Lower lobe of right lung (tissue), 2 donors: ENCODE measurements at regions not wholly inside any gene's neighbourhood (a gene's known extent, or its start where the extent isn't known, plus 50 kb on each side); places are given as distances from the start of the nearest gene placed in this dataset.

Experiments used
- ATAC-seq, 2 donors: fragments of 200-7000 bp; cut with Tn5 transposase; one replicate each; pipeline ENCODE4 v1.9.1; 2020 to 2022; ENCODE audit warnings: mild to moderate bottlenecking in 2 of 2, moderate library complexity in 2 of 2
- DNase-seq: peaks from one replicate; pipeline ENCODE4 v3.0.0-alpha.2; 2020
- H3K27ac ChIP-seq: fragments of 200-600 bp; one replicate; pipeline ENCODE4 v1.8.0; 2022
- H3K27me3 ChIP-seq: fragments of 200-600 bp; one replicate; pipeline ENCODE4 v1.8.0; 2022; ENCODE audit warnings: low read depth
- H3K36me3 ChIP-seq: fragments of 200-600 bp; one replicate; pipeline ENCODE4 v1.8.0; 2022; ENCODE audit warnings: mild to moderate bottlenecking
- H3K4me1 ChIP-seq: fragments of 200-600 bp; one replicate; pipeline ENCODE4 v1.8.0; 2022
- H3K4me3 ChIP-seq: fragments of 200-600 bp; one replicate; pipeline ENCODE4 v1.8.0; 2022; ENCODE audit warnings: mild to moderate bottlenecking
- H3K9me3 ChIP-seq: fragments of 200-600 bp; one replicate; pipeline ENCODE4 v1.8.0; 2022
- intact Hi-C: fragments of 100-400 bp; cut with DNase I; formaldehyde crosslinking; loops from one replicate; pipeline ENCODE4 v1.11.0; 2022
- TF ChIP-seq, protein P1 (sequence below): fragments of 200-600 bp; IDR thresholded peaks from one replicate; pipeline ENCODE4 v1.8.0; 2022; ENCODE audit warnings: antibody characterized with exemption, mild to moderate bottlenecking
- donor health status: DM: no; HTN: yes; CAD: no; lungs with severe emphysema.

DNA sequence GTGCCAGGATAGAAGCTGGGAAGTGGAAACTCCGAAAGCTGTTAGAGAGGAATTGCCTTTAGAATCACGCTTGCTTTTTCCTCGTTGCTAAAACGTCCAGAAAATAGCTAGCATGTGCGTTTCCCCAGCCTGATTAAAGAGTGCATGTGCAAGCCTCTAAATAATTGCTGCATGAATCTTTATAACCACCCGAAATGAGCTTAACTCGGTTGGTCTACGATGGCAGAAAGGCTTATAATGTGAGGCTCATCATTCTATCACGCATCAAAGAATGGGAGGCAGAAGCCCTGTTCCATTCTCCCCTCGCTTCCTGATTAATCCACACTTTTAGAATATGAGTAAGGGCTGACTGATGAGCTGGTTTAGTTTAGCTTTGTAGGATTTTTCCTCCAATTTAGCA, 394.6 kb upstream of the WWC1 start:
- no peaks in the 10 kb centered on the region for H3K4me1 ChIP-seq
- DNase-seq (no peak), ATAC-seq (no peak)

DNA sequence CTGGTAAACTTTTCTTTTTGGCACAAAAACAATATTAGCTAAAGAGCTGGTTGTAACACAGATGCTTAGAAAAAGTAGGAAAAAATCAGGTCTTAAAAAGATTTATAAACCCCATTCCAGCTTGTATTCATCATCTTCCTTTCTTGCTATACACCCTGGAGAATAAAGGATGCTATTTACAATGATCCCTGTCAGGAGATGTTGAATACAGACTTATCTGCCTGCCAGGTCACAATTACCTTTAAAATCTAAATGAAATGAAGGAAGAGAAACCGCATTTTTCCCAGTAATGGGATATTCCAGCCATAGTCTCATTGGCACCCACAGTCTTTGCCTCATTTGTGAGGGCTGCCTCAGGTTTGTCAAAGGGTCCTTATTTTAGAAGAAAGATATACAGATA, 394.1 kb upstream of the WWC1 start:
- ATAC-seq = no peak
- no peaks in the 10 kb centered on the region for H3K4me1 ChIP-seq

More for the DNA sequence above, 394.6 kb upstream of the WWC1 start:
- Histone ChIP-seq H3K4me3 (no peak overlapping the region), H3K9me3 (no peaks in the 10 kb centered on the region), H3K36me3 (no peaks in the 10 kb centered on the region), H3K27ac (no peak overlapping the region), H3K27me3 (no peaks in the 10 kb centered on the region)
- intact Hi-C loops = no loop called here
- TF ChIP-seq, protein P1, sequence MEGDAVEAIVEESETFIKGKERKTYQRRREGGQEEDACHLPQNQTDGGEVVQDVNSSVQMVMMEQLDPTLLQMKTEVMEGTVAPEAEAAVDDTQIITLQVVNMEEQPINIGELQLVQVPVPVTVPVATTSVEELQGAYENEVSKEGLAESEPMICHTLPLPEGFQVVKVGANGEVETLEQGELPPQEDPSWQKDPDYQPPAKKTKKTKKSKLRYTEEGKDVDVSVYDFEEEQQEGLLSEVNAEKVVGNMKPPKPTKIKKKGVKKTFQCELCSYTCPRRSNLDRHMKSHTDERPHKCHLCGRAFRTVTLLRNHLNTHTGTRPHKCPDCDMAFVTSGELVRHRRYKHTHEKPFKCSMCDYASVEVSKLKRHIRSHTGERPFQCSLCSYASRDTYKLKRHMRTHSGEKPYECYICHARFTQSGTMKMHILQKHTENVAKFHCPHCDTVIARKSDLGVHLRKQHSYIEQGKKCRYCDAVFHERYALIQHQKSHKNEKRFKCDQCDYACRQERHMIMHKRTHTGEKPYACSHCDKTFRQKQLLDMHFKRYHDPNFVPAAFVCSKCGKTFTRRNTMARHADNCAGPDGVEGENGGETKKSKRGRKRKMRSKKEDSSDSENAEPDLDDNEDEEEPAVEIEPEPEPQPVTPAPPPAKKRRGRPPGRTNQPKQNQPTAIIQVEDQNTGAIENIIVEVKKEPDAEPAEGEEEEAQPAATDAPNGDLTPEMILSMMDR = no peak

DNA sequence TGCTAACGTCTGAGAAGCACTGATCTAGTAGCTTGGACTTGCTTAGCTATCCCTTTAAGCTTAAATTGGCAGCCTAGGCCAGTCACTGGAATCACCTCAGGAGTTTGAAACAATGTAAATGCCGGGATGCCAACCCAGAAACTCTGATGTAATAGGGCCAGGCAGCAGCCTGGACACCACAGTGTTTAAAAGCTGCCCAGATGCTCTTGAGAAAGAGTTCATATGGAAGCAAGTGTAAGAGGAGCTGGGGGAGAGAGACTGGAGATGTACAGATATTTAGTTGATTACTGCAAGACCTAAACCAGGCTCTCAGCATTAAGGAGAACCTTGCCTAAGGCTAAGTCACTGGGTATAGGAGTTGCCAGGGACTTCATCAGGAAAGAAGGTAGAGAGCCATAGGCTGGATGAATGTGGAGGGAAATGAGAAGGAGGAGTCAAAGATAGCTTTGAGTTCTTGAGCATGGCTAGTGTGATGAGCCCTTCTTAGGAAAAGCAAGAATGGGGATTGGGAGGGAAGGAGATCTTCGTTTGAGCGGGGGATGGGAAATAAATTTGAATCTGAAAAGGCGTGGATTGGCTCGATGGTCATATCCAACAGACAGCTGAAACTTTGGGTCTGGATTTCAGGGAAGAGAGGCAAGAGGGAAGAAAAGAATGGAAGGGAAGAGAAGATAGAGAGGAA, 392.9 kb upstream of the WWC1 start:
- DNase-seq (no peak), ATAC-seq (no peak)
- no peaks in the 10 kb centered on the region for H3K4me1 ChIP-seq
- no peaks in the 10 kb centered on the region for H3K36me3 ChIP-seq
- H3K9me3 ChIP-seq = no peaks in the 10 kb centered on the region
- H3K27me3 ChIP-seq = no peaks in the 10 kb centered on the region
- TF ChIP-seq, protein P1 = no peak
- H3K4me3 ChIP-seq = no peak overlapping the region
- no peak overlapping the region for H3K27ac ChIP-seq
- intact Hi-C loops = no loop called here

More for the DNA sequence above, 394.1 kb upstream of the WWC1 start:
- H3K4me3 ChIP-seq = no peak overlapping the region
- no peaks in the 10 kb centered on the region for H3K27me3 ChIP-seq
- intact Hi-C loops = no loop called here
- TF ChIP-seq, protein P1 = no peak
- H3K9me3 ChIP-seq = no peaks in the 10 kb centered on the region
- no peaks in the 10 kb centered on the region for H3K36me3 ChIP-seq
- no peak overlapping the region for H3K27ac ChIP-seq
- DNase-seq = no peak

DNA sequence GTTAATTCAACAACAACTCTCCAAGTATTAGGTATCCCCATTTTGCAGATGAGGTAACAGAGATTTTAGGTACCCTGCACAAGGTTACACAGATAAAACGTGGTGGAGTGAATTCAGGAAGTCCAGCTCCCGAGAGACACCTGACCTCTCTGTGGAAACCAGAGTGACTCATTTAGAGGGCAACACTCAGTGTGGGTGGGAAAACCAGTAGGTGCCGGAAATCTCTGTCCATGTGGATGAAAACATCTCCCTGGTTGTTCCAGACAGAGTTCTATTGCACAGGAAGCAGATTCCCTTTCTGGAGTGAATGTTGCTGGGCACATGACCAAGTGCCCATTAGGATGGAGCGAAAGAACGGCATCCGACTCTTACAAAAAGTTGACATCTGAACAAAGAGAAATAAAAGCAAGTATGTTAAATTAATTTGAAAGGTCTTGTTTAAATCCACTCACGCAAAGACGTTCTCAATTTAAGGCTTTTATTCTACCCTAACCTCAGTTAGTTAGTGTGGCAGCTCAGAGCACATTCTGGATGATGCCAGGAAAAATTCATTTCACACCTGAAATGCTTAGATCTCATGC, 391.9 kb upstream of the WWC1 start:
- H3K4me3 ChIP-seq = no peak overlapping the region
- H3K27me3 ChIP-seq = no peaks in the 10 kb centered on the region
- TF ChIP-seq, protein P1 = no peak
- H3K36me3 ChIP-seq = no peaks in the 10 kb centered on the region
- ATAC-seq = no peak
- intact Hi-C loops = no loop called here
- H3K9me3 ChIP-seq = no peaks in the 10 kb centered on the region
- no peaks in the 10 kb centered on the region for H3K4me1 ChIP-seq
- DNase-seq = no peak
- no peak overlapping the region for H3K27ac ChIP-seq

DNA sequence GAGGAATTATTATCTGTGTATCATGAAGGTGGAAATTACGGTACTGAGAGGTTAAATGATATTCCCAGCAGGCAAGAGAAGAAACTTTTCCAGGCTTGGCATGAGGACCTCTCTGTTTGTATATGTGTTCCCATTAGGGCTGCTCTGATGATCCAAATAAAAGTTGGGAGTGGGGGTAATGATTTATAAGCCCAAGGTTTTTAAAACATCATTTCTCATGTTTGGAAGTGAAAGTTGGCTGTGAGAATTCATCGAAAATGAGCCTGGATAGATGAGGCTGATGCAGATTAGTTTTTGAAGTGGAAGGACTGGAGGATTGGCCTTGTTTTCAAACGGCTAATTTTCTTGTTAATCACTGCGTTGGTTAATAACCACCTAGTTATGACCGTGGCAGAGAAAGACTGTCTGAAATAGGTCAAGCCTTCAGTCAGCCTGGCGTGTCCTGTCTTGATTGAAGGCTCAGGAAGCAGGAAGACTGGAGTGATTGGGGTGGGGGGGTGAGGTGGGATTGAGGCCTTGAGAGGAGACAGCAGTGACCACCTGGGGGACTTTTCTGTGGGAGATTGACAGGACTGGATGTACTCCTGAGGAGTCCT, 391.0 kb upstream of the WWC1 start:
- Histone ChIP-seq H3K4me3 (no peak overlapping the region), H3K9me3 (no peaks in the 10 kb centered on the region), H3K27me3 (no peaks in the 10 kb centered on the region), H3K4me1 (no peaks in the 10 kb centered on the region), H3K36me3 (no peaks in the 10 kb centered on the region), H3K27ac (no peak overlapping the region)
- no peak for DNase-seq
- no peak for ATAC-seq
- TF ChIP-seq, protein P1 = no peak
- intact Hi-C loops = no loop called here
